HG03575 (cell line): ENCODE measurements at regions not wholly inside any gene's neighbourhood (a gene's known extent, or its start where the extent isn't known, plus 50 kb on each side); places are given as distances from the start of the nearest gene placed in this dataset.

Source experiments
- ATAC-seq: cut with Tn5 transposase; IDR thresholded peaks from one replicate; pipeline ENCODE4 v1.9.1; 2021; ENCODE audit not compliant: unreplicated experiment, insufficient number of reproducible peaks, low FRiP score; ENCODE audit errors: extremely low read depth

DNA sequence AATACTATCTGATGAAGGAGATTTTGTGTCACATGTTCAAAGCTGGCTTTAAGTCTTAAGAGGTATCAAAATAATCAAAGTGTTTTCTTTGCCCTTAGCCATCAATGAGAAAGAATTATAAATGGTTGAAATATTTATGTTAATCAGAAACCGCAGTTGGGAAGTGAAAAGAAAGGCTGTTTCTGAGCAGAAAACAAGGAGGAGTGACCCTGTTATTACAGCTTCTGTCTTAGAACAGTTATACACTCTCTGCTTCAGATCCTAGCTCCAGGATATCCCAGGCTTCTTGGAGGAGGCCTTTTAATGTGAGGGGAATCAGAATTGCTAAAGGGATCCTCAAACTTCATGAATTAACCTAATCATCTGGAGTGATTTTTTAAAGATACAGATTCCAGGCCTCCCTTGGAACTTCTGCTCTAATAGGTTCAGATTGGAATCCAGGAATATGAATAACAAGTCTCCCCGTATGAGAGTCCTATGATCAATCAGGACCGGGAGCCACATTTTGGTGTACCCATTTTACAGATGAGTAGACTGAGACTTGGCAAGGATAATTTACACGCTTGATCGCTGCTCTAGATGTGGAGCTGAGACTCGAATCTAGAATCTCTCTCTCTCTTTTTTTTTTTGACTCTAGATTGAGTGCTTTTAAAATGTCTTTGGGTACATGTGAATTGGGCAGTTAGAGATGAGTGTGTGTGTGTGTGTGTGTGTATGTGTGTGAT is 50.8 kb upstream of the JAG1 start:
- no peak for ATAC-seq

DNA sequence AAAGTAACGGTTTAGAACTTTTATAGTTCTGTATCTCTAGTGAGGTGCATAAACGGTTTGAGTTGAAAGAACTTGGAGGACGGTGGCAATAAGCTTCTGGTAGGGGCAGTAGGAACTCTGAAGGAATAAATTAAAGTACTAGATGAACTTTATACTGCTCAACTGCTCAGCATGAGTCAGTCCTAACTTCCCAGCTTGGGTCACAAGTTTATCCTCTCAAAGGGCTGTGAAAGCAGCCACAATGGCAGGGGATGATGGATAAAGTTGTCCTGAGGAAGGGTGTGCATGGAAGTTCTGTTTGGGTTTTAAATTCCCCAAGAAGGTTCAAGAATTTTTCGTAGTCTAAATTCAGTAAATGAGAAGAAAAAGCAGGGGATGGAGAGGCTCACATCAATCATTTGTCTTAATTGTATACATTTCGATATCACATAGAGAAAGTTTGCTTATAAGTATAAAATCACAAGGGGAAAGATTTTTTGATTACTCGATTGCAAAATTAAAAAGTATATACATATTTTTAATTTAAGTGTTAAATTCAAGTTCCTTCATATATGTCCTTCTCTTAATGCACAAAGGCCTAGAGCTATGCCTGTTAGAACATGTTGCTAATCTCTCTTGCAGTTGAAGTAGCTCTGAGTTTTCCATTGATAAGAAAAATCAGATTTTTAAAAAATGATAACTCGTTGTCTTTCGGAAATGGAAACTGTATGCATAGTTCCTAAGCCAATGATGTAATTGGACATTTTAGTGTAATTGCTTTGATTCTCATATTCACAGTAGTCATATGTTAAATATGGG is 55.3 kb upstream of the JAG1 start:
- no peak for ATAC-seq

- no peak for ATAC-seq
Observed at GRCh38 chr20:10729785-10730184, 56.0 kb upstream of the JAG1 start.

- no peak for ATAC-seq
Observed at GRCh38 chr20:10730629-10731183, 56.9 kb upstream of the JAG1 start.

GRCh38 chr20:10731190-10731965 is 57.6 kb upstream of the JAG1 start:
- no peak for ATAC-seq

DNA sequence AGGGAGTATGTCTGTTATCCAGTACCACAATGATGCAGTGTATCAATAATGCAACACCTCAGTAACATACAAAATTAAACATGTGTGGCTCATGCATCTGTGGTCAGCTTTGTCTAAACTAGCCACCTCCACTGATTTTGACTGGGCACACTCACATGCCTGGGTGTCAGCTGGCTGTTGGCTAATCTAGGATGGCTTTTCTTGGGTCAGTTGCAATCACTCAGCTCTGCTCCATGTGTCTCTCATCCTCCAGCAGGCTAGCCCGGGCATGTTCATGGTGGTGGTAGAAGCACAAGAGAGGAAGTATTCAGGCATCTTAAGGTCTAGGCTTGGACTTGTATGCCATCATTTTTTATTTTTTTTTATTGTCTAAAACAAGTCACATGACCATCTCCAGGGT is 59.3 kb upstream of the JAG1 start:
- ATAC-seq: no peak

DNA sequence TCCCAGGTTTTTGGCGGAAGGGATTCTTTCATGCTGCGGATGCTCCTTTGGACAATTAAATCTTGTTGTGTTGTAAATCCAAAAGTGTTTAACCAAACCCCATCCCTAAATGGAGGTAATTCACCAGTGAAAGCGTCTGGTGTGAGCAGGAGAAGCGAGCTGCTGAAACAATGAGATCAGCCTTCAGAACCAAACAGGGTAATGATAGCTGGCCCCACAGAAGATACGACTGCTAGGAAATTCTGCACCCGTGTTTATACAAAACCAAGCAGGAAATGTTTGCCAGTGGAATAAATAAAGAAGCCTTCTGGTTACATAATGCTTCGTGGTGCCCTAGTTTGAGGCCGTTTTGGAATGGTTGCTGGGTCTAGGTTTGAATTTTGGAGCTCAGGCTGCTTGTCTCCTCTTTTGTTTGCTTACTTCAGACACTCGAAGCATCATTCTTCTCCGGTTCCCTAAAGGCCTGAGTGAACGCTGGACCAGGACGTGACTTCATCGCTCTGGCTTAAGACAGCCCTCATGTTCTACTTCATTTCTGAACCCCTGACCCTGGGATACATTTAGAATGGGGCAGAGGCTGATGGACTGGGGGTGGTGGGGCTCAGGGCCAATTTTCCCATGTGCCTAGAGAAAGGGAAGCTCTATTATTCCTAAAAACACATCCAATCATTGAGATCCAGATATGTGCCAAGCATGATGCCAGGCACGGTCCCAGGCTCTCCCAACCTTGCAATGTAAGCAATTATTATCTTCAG is 61.6 kb upstream of the JAG1 start:
- no peak for ATAC-seq

- no peak for ATAC-seq
Observed at GRCh38 chr20:10739134-10739533, 65.3 kb upstream of the JAG1 start.

DNA sequence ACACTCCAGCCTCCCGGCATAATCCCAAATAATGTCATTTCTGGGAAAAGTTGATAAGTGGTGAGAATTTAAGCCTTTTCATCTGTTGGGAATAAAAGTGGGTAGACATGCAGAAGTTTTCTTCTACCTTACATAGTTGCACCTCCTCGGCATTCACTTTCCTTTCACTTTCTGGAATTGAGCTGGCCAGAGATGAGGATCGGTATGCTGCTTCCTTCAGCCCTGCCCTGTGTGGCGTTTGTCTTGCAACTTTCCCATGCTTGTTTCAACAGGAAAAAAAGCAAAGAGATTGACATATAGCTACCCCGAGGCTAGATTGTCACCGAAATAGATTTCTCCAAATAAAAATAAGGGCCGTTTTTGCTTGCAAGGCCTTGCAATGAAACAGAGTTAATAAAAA is 65.8 kb upstream of the JAG1 start:
- no peak for ATAC-seq

- no peak for ATAC-seq
Observed at GRCh38 chr20:10741060-10741459, 67.3 kb upstream of the JAG1 start.

DNA sequence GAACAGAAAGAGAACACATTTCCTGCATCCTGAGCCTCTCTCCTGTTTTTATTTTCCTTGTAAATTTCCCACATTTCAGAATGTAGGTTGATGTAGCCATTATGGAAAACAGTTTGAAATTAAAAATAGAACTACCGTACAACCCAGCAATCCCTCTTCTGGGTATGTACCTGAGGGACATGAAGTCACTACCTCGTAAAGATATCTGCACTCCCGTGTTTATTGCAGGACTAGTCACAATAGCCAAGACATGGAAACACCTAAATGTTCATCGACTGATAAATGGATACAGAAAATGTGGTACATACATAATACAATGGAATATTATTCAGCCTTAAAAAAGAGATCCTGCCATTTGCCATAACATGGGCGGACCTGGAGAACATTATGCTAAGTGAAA is 72.0 kb upstream of the JAG1 start:
- ATAC-seq: no peak

- no peak for ATAC-seq
Observed at GRCh38 chr20:10747019-10747418, 73.2 kb upstream of the JAG1 start.

DNA sequence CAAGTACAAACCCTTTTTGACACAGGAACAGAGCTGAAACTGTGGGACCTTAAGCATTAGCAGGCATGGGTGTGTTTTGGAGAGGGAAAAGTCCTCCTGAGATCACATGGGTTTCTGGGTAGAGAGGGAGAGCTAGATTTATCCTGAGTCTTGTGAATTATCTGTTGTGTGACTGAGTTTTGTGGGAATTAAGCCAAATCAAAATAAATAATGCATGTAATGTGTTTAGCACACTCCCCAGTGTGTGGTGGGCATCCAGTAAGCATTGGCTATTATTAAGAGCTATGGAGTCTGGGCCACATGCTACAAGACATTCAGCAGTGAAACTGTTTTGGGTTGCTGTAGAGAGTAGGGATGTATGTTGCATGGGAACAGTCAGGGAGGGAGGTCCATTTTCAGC is 75.3 kb upstream of the JAG1 start:
- no peak for ATAC-seq

DNA sequence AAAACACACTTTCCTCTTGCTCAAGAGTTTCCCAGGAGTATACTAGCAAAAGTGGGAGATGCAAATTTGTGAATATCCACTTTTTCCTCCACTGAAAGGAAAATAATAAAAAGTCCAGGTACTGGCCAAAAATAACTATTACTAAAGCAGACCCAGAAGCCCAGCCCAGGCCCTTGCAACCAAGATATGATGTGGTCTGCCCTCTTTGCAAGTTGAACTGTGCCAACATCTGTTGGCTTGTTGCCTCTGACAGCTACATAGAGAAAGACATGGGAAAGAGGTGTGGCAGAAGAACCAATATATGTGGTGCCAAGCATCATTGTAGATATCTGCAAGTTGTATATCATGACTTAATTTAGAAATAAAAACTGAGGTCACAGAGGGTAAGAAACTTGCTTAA is 78.4 kb upstream of the JAG1 start:
- no peak for ATAC-seq

- ATAC-seq: no peak
Observed at GRCh38 chr20:10754824-10755223, 81.0 kb upstream of the JAG1 start.

- no peak for ATAC-seq
Observed at GRCh38 chr20:10758446-10758845, 84.6 kb upstream of the JAG1 start.

DNA sequence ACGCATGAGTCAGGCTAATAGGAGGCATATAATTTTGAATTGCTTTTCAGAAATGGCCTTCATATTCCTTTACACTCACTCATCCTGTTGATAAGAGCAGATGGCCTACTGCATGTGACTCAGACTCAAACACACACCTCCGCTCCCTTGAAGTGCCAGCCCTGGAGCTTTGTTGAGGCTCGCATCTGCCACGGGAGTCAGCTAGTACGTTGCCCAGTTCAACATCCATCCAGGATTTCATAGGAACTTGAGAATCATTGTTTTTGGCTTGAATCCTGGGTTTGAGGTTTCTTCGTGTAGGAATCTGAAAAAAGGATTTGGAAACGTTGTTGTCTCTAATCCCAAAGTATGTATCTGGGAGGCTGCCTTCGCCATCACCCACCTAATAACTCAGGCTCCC is 87.4 kb upstream of the JAG1 start:
- no peak for ATAC-seq

GRCh38 chr20:10761786-10762185 is 88.0 kb upstream of the JAG1 start:
- no peak for ATAC-seq

GRCh38 chr20:10762216-10762615 is 88.4 kb upstream of the JAG1 start:
- no peak for ATAC-seq
